GM19455 (cell line): ENCODE measurements at regions not wholly inside any gene's neighbourhood (a gene's known extent, or its start where the extent isn't known, plus 50 kb on each side); places are given as distances from the start of the nearest gene placed in this dataset.
"Not testable (repeated sequence)": the region's sequence is repeated elsewhere in the genome, so short reads cannot be mapped to it uniquely, and the experiment has no call there.

Source experiments
- ATAC-seq: cut with Tn5 transposase; IDR thresholded peaks from one replicate; pipeline ENCODE4 v1.9.1; 2021; ENCODE audit not compliant: unreplicated experiment

DNA sequence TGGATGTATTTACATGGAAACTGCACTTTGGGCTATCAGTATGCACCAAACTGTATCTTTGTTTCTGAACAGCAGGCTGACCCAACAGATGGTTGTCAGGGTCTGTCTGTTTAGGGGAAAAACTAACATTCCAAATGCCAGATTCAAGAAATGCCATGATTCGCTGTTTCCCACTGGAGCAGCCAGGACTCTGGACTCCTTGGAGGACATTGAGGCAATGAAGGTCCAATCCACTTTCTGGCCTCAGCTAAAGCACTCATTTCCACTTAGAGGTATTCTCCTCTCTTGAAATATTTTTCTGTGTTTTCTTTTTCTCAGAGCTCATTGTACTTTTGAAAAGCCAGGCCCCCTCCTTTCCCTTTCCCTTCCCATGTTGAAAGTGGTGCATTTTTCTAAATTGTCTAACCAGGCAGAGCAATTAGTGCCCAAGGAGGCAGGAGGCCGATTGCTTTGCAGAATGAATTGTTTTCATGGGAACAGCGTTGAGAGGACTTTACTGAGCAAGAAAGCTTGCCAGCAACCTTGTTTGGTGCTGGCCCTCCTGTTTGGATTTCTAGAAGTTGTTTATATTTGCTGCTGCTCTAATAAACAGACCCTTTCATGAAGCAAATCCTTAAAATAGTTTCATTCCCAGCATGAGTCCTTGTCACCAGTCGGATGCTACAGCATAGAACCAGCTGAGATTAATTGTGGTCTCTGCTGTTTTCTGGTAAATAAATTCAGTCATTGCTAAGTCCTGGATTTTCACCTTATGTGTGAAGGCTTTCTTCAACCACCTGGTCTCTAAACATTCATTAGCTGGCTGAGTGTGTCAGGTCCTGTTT lies 132.8 kb upstream of the TAF11L2 start:
- no peak for ATAC-seq

DNA sequence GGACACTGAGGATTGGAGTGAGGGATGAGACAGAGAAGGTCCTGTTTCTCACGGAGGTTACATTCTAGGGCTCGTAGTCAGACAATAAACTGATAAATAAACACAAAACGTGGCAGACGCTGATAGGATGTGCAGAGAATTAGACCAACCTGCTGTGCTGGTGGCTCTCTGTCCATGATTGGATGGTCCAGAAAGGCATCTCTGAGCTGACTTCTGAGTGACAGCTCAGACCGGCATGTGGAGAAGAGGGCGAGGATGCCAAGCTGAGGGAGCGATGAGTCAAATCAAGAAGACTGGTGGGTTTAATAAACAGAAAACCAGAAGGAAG lies 132.3 kb upstream of the TAF11L2 start:
- ATAC-seq: no peak

DNA sequence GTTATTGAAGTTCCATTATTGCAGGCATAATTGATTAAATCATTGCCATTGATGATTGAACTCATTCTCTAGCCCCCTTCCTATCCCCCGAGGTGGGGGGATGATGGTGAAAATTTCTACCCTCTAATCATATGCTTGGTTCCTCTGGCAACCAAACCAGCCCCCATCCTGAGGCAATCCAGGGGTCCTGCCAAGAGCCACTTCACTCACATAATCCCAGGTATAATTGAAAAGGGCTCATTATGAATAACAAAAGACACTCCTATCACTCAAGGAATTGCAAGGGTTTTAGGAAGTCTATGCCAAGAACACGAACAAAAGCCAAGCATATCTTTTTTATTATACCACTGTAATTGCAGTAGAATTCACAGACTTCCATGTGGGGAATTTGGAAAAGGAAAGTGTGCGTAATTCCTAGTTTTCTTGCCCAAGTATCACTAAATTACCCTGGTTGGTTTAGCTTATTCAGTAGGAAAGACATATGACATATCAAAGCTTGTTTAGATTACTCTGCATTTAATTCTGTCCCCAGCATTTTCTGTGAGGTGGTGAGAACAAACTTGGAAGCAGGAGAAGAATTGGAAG lies 130.7 kb upstream of the TAF11L2 start:
- no peak for ATAC-seq

DNA sequence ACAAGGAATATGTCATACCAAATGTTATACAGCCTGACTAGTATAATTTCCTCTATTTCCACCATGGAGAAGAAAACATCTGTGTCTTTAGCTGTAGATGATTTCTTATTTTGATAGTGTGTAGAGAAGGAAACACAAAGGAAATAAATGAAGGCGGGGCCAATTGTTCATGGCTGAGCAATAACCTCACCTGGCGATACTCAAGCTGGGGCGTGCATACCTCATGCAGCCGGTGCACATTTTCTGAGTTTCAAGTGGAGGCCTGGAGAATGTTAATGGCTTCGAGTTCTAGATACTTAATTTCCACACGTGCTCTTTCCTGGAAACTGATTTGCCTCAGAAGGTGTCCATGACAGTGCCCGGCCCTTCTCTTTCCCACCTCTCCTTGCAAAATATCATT lies 127.4 kb upstream of the TAF11L2 start:
- no peak for ATAC-seq

DNA sequence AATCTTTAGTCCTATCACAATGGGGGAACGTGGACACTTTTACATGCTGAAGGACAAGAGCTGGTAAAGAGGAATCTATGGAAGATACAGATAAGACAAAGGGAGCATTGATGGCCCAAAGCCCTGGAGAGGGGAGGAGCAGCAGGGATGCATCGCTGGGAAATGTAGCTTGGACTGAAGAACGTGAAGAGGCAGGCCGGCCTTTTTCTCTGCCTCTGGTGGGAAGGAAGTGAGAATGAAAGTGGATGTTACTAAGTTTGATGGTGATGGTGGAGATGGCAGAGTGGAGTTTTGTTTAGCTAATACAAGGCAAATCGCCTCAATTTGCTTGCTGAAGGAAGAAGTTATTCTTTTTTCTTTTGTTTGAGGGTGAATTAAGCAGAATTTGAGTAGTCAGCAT lies 124.6 kb upstream of the TAF11L2 start:
- ATAC-seq: no peak

DNA sequence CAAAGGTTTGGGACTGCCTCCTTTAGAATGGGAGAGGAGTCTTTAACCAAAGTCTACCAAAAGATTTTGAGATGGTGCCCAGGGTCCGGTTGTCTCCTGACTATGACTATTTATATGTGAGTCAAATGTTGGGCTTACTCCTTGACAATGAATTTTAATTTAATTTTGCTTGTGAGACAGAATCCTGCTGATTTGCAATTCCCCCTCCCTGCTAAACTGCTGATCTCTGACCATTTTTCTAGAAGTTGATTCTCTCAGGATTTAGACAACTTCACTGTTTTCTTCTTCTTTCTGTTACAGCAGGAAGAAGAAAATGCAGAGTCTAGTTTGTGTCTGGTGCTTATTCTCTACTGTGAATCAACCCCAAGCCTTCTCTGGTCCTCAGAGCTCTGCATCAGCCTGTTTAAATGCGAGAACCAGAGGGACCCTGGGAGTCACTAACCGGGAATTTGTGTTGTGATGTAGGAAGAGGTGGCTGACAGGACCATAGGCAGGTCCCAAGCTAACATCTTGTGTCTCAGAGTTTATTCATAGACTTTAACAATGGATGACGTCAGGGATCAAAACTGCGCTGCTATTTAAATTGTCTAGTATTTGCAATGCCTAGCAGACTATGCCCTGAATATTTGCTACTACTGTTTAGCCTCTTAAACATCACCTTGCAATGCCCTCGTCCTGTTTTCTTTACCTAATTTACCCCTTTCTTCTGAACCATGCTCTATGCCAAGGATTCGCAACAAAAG lies 124.0 kb upstream of the TAF11L2 start:
- ATAC-seq: no peak

DNA sequence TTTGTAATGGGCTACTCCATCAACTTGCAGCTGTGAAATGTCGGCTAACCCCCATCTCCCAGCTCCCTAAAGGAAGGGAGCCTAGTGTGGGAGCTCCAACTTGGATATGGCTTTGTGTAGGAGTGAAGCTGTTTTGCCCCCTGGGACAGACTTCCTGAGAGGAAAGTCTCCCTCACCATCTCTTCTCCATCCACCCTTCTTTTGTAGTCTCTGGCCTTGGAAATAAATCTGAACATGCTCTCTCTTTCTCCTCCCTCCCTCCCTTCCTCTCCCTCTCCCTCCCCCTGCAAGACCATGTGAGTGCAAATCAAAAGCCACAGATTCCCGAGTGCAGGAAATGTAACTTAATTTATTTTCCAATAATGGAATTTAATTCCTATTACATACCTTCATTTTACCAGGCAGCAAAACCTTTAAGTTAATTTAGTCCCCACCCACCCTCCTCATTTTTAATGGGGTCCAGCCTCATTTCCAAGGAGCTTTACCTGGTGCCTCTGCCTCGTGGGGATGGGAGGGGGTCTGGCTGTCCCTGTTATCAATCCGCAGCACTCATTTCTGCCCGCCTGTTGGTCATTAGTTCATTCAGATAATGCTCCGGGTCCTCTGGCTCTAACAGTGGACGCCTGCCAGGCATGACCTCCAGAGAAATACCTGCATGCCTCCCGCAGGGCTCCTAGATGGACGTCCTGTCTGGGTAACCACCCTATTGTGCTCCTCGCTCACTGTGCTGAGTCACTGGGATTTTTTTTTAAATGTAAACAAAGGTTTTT lies 122.9 kb upstream of the TAF11L2 start:
- no peak for ATAC-seq

DNA sequence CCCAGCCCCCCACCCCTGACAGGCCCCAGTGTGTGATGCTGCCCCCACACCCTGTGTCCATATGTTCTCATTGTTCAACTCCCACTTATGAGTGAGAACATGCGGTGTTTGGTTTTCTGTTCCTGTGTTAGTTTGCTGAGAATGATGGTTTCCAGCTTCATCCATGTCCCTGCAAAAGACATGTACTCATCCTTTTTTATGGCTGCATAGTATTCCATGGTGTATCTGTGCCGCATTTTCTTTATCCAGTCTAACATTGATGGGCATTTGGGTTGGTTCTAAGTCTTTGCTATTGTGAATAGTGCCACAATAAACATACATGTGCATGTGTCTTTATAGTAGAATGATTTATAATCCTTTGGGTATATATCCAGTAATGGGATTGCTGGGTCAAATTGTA lies 122.1 kb upstream of the TAF11L2 start:
- ATAC-seq: not testable (repeated sequence)

DNA sequence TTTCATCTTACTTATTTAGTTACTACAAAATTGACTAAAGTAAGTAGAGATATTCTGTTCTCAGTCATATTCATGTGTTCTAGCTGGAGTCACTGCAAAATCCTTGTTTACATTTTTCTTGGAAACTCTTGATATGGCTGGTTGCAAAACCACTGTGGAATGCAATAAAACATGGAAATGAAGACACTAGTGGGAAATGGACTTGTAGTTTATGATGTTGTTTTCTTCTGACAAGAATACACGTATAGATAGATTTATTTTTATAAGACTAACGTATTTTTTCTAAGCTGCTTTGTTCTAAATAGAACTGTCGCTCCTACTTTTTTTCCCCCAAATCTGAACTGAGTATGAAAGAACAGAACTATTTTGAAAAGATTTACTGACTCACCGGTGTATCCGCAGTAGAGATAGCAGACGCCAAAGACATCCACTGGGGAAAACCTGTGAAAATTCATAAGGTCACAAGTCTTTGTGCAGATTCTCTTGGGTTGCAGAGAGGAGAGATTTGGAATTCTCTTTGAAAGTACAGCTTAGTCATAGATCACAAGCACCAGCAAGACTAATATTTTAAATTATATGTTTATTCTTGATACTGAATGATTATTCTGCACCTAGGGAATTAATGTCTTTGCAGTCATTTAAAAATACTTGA lies 119.6 kb upstream of the TAF11L2 start:
- ATAC-seq: no peak

DNA sequence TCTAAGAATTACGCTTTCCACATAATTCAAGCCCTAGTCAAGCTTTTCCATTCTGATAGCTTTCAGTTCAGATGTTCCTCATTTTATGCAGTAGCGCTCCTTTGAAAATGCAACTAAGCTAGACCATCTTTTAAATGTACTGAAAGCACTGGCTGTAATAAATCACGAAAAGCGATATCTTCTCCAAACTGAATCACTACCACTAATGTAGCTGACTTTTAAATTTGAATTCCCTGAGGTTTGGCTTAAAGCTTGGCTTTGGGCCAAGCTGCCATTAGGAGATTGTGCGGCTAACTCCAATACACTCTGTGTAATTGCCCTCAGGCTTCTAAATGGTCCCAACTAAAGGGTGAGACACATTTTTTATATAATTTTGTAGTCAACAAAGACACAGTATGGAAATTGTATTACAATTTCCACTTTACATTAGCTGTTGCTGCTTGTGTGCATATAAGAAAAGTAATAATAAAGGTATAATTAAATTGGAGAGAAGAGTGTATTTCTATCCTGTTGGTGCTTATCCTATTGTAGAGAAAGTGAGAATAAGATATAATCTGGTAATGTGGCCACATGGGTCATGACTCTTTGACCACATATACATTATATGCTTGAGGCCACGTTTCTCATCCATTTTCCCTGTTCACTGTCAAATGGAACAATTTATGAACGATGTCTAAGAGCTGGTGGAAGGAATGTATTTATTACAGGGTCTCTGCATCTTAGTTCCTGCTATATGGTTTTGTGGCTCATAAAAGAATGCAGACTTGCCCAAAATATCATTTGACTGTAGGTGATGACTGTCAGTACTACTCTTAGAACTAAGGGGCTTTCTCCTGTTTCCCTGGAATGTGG lies 118.7 kb upstream of the TAF11L2 start:
- no peak for ATAC-seq

DNA sequence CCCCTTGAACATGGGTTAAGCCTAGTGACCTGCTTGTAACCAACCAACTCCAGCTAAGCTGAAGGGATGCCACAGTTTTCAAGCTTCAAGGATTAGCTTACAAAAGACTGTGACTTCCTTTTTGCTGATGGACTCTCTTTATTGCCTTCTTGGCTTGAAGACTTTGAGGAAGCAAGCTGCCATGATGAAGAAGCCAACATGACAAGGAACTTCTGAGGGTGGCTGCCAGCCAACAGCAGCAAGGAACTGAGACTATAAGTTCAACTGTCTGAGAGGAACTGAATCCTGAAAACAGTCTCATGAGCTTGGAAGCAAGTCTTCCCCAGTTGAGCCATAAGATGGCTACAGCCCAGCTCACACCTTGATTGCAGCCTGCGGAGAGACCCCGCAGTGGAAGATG lies 116.1 kb upstream of the TAF11L2 start:
- ATAC-seq: no peak

DNA sequence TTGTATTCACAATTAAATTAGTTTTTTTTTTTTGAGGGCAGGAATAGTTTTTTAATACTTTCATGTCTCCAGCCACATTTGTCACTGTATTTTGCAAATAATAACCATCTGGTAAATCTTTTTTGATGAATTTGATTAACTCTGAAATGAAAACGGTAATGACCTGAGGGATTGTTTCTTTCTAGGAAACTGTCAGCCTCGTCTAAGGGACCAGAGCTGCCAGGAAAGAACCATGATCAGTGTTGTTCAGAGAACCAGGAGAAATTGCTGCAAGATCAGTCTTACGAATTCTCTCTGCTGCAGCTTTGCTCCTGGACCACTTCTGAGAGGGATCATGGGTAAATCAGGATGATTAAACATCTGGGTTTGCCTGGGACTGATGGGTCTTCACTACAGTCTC lies 114.5 kb upstream of the TAF11L2 start:
- no peak for ATAC-seq

DNA sequence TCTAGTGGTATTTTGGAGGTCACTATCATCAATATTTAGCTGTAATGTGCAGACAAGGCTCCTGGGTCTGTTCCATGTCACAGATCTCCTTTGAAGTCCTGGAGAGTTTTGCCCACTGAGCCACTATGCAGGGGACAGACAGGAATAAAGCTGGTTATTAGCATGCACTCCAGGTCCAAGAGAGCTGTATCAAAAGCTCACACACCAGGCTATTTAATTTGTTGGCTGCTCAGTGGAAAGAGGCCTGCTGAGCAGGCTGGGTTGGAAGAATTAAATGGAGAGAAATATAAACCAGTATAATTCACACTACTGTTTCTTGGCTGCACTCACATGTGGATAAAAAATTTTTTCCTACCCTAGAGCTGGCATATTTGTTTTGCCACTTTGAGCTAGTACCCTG lies 113.8 kb upstream of the TAF11L2 start:
- ATAC-seq: no peak

DNA sequence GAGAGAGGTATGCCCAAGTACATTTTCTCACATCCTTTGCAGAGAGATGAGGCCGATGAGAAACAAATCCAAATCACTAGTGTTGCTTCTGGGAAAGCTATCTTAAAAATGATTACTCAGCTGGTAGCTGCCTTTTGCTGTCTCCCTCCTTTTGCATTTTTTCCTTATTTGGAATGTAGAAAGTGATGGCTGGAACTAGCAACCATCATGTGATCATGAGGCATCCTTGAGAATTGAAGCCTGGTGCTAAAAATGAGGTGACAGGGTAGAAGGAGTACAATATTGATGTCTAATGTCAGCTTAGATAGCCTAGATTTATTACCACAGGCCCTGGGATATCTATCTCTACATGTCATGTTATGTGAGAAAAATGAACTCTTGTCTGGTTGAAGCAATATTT lies 109.3 kb upstream of the TAF11L2 start:
- ATAC-seq: no peak

DNA sequence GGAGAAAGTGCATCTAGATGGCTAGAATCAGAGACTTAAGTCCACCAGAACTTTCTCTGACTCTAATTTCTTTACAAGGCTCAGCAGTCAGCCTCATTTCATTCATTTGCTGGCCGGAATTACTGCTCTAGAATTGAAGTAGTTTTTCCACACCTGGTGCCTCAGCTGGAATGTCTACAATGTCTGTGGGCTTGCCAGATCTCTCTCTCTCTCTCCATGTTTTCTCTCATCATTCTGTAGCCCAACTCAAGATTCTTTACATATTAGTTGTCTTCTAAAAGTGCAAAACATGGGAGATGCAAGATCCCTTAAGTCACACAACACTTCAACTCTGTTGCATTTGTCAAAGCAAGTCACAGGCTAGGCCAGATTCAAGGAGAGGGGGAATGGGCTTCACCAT lies 103.9 kb upstream of the TAF11L2 start:
- no peak for ATAC-seq

DNA sequence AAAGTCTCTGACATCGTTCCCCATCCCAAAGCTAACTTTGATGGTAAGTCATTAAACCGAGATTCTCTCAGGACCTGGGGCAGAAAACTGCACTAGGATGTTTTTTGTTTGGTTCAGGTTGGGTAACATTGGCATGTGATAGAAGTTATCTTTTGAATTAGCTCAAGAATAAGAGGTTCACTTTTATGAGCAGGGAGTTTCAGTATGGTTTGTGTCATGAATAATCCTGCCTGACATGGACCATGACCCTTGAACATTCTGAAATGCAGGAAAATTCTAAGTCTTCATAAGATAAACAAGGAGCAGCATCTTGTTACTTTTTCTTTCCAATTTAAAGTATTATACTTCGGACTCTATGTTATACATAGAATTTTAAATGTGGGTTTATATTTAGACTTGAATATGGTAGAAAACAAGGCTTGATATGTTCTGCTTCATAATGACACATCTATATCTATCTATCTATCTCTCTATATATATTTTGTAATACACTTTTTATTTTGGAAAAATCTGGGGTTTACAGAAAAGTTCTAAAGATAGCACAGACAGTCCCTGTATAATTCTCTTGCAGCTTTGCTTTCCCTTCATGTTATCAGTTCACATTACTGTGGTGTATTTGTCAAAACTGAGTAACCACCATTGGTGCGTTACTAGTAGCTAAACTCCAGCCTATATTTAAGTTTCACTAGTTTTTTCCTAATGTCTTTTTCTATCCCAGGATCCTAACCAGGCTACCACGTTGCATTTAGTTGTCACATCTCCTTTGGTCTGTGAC lies 102.7 kb upstream of the TAF11L2 start:
- ATAC-seq: no peak

DNA sequence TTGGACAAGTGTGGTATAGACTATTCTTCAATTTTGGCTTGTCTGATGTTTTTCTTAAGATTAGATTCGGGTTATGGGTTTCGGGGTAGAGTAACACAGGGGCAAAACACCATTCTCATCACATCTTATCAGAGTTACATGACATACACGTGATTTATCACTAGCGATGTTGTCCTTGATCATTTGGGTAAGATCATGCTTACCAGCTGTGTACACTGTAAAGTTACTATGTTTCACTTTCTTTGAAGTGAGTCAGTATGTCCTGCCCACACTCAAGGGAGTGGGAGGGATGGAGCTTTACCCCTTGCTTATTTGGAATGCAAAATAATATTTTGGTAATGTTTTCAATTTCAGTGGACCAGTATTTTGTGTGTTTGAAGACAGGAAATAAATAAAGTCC lies 101.8 kb upstream of the TAF11L2 start:
- ATAC-seq: no peak

DNA sequence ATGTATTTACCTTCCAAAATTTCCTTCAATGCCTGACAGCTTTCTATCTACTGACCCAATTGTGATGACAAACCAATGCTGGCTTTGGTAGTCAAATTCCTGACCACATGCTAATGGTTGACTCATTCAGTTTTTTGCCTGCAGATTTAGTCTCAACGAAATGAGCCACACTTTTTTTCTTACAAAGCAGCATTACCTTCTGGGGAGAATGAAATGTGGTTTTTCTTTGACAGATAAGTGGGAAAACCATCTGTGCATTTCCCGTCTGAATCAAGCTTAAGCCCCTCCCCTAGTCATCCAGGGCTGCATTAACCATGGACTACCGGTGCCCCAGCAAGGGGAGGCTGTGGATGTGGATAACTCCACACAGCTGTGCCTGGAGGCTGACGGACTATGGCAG lies 99.6 kb upstream of the TAF11L2 start:
- ATAC-seq: no peak
